GM20000 (cell line): ENCODE measurements at regions not wholly inside any gene's neighbourhood (a gene's known extent, or its start where the extent isn't known, plus 50 kb on each side); places are given as distances from the start of the nearest gene placed in this dataset.

Experiments
- DNase-seq: peaks from one replicate; pipeline ENCODE4 v3.0.0; 2012; ENCODE audit warnings: low spot score
- TF ChIP-seq, protein P1 (sequence below): IDR thresholded peaks from 2 replicates; pipeline ENCODE4 v1.5.1; 2012; ENCODE audit warnings: mild to moderate bottlenecking, control low read depth; ENCODE audit errors: extremely low read depth, missing control alignments

DNA sequence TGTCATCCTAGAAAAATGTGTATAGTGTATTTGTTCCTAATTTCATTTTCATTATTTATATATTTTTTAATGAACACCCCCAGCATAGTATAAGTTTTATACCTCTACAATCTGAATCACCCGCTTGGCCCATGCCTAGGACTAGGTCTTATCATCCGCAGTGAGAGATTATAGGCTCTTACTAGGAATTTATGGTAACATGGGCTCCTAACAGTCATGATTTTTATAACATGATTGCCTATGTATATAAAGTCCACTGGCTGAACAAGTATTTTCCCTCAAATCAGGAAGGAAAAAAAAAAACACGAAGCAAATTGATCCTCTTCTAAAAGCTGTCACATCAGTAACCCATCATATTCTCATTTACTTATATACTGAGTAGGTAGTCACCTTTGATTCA is 666.1 kb upstream of the NRXN1 start:
- no peak for DNase-seq
- TF ChIP-seq, protein P1, sequence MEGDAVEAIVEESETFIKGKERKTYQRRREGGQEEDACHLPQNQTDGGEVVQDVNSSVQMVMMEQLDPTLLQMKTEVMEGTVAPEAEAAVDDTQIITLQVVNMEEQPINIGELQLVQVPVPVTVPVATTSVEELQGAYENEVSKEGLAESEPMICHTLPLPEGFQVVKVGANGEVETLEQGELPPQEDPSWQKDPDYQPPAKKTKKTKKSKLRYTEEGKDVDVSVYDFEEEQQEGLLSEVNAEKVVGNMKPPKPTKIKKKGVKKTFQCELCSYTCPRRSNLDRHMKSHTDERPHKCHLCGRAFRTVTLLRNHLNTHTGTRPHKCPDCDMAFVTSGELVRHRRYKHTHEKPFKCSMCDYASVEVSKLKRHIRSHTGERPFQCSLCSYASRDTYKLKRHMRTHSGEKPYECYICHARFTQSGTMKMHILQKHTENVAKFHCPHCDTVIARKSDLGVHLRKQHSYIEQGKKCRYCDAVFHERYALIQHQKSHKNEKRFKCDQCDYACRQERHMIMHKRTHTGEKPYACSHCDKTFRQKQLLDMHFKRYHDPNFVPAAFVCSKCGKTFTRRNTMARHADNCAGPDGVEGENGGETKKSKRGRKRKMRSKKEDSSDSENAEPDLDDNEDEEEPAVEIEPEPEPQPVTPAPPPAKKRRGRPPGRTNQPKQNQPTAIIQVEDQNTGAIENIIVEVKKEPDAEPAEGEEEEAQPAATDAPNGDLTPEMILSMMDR = no peak

DNA sequence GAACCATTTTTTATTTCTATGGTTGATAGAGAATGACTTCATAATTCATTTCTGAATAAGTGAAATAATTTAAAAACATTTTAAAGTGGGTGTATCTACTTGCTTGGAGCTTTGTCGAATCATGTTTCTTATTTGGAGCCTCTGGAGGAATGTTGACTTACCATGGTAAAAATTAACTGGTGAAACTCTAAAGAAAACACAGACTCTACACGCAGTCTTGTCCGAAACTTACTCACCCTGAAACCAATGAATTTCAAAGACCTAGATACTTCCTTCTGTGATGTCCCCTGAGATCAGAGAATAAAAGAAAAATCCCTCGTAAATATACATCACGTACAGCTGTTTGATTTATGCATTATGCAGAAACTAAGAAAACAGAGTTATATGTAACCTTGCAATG is 665.2 kb upstream of the NRXN1 start:
- DNase-seq = no peak
- TF ChIP-seq, protein P1 = no peak

DNA sequence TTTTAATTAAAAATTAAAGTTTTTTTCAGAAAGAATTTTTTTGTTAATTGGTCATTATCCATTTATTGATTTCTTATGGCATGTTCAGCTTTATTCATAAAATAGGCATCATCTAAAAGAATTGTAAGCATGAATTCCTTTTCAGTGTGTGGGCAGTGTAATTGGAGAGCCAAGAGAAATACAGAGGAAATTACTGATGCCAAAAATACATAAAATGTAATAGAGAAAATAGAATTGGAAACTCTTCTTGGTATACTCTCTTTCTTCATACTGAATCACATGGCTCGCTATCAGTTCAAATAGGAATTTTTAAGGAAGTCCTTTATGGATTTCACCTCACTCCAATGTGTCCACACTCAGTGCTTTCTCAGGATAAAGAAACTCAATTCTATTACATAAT is 663.6 kb upstream of the NRXN1 start:
- no peak for DNase-seq
- TF ChIP-seq, protein P1 = no peak

DNA sequence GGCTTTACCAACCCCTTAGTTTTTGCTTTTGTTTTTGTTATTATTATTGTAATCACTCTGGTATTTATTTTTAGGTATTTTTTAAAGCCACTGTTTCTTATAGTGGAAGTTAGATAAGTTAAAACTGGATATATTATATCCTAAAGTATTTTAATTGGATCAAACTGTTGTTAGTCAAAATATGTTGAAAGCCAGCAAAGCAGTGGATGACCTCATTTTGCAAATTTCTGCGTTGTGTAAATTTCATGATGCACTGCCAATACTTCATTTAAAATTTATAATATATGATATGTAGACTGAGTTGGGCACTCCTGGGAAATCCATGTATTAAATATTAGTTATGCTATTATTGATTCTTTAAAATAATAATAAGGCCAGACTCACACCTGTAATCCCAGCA is 661.7 kb upstream of the NRXN1 start:
- DNase-seq = no peak
- TF ChIP-seq, protein P1 = no peak

DNA sequence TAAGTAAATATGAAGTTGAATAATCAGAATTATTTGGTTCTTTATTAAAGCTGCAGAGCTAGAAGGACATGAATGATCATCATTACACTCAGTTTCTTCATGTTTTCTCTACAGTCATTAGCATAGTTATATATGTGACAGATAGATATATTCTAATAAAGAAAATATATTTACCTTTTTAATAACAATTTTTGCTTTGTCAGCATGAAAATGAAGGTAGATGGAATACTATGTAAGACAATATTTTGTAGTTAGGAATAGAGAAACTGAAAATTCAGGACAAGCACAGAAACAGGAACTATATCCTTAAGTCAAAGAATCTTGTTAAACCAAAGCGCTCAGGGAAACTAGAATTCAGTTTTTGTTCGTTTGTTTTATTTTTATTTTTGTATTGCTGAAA is 649.9 kb upstream of the NRXN1 start:
- no peak for DNase-seq
- TF ChIP-seq, protein P1 = no peak

DNA sequence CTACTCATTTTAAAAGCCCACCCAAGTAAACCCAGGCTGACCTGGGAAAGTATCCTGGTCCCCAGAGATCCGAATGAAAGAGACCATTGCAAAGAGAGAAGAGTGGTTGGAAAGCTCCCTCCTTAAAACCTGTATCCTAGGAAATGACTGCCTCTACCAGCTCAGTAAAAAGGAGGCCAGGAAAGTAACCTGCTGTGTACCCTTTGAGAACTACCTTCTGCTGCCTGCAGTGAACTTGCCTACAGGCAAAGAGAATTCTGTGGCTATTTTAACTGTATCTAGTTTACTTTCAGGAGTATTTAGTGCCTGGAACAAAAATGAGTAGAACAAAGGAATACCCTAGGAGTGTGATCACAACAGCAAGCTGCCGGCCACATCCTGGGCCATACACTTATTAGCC is 641.7 kb upstream of the NRXN1 start:
- DNase-seq = no peak
- TF ChIP-seq, protein P1 = no peak

- no peak for DNase-seq
- TF ChIP-seq, protein P1 = no peak
Observed at GRCh38 chr2:51667679-51668078, 635.7 kb upstream of the NRXN1 start.

- TF ChIP-seq, protein P1 = no peak
- no peak for DNase-seq
Observed at GRCh38 chr2:51662187-51662586, 630.3 kb upstream of the NRXN1 start.
